Suprapubic skin (tissue), 4 donors: ENCODE measurements at regions not wholly inside any gene's neighbourhood (a gene's known extent, or its start where the extent isn't known, plus 50 kb on each side); places are given as distances from the start of the nearest gene placed in this dataset.
"Not testable (repeated sequence)": the region's sequence is repeated elsewhere in the genome, so short reads cannot be mapped to it uniquely, and the experiment has no call there.

ENCODE experiments used
- DNase-seq, 2 donors: peaks; one replicate each; pipeline ENCODE4 v3.0.0-alpha.2; 2019; ENCODE audit warnings: low spot score in 2 of 2
- H3K27ac ChIP-seq: fragments of 200-600 bp; sonication (generic); one replicate; pipeline ENCODE4 v1.5.1; 2019
- H3K27me3 ChIP-seq: fragments of 200-600 bp; sonication (generic); one replicate; pipeline ENCODE4 v1.5.1; 2019
- H3K36me3 ChIP-seq: fragments of 200-600 bp; sonication (generic); one replicate; pipeline ENCODE4 v1.5.1; 2019
- H3K4me1 ChIP-seq: fragments of 200-600 bp; sonication (generic); one replicate; pipeline ENCODE4 v1.5.1; 2019
- H3K4me3 ChIP-seq: fragments of 200-600 bp; sonication (generic); one replicate; pipeline ENCODE4 v1.5.1; 2019; ENCODE audit warnings: mild to moderate bottlenecking
- H3K9me3 ChIP-seq: fragments of 200-600 bp; sonication (generic); one replicate; pipeline ENCODE4 v1.5.1; 2019
- CTCF ChIP-seq, 2 donors: fragments of 200-600 bp in 1 of 2; fragments of 450-650 bp in 1 of 2; sonication (generic) in 1 of 2; IDR thresholded peaks; one replicate each; pipeline ENCODE4 v1.5.1; 2016 to 2019; ENCODE audit warnings: antibody characterized with exemption in 2 of 2, mild to moderate bottlenecking in 1 of 2, moderate library complexity in 1 of 2
- WGBS: methylation state at CpG from one replicate; pipeline ENCODE4 v1.1.5; 2018; 5-methylcytosine and 5-hydroxymethylcytosine counted together

GRCh38 chr1:146401281-146401825 is 172.5 kb upstream of the NOTCH2NLA start:
- H3K4me1 ChIP-seq, H3K27me3 ChIP-seq, DNase-seq, H3K36me3 ChIP-seq, H3K4me3 ChIP-seq, H3K27ac ChIP-seq, H3K9me3 ChIP-seq: not testable (repeated sequence)
- WGBS: 32% methylated on average over 6 of the region's 7 CpGs
- TF ChIP-seq CTCF (IDR thresholded peaks at IDR 0.05): peak in 1 of 2 donors; percentile 34

GRCh38 chr1:146400173-146401121 is 171.6 kb upstream of the NOTCH2NLA start:
- 79% methylated on average over 8 of the region's 8 CpGs for WGBS
- H3K27me3 ChIP-seq, H3K27ac ChIP-seq, H3K4me3 ChIP-seq, H3K9me3 ChIP-seq, H3K36me3 ChIP-seq, H3K4me1 ChIP-seq, DNase-seq: not testable (repeated sequence)

- H3K36me3 ChIP-seq, H3K9me3 ChIP-seq, H3K27ac ChIP-seq, H3K4me3 ChIP-seq, H3K4me1 ChIP-seq, DNase-seq, H3K27me3 ChIP-seq: not testable (repeated sequence)
- WGBS: 84% methylated on average over 2 of the region's 2 CpGs
Measured at GRCh38 chr1:146399225-146399624, 170.4 kb upstream of the NOTCH2NLA start.

- not testable (repeated sequence) for DNase-seq, H3K4me3 ChIP-seq
Measured at GRCh38 chr1:146396801-146397200, 168.0 kb upstream of the NOTCH2NLA start.

GRCh38 chr1:146396242-146396641 is 167.4 kb upstream of the NOTCH2NLA start:
- not testable (repeated sequence) for H3K36me3 ChIP-seq, H3K27me3 ChIP-seq, H3K27ac ChIP-seq, H3K9me3 ChIP-seq, H3K4me1 ChIP-seq, DNase-seq, H3K4me3 ChIP-seq
- 90% methylated on average over 5 of the region's 6 CpGs for WGBS

More at GRCh38 chr1:146396801-146397200, 168.0 kb upstream of the NOTCH2NLA start:
- H3K4me1 ChIP-seq, H3K27me3 ChIP-seq, H3K27ac ChIP-seq, H3K36me3 ChIP-seq, H3K9me3 ChIP-seq: not testable (repeated sequence)

- WGBS: 68% methylated on average over 6 of the region's 23 CpGs
- DNase-seq, H3K27ac ChIP-seq, H3K27me3 ChIP-seq, H3K4me1 ChIP-seq, H3K9me3 ChIP-seq, H3K4me3 ChIP-seq, H3K36me3 ChIP-seq: not testable (repeated sequence)
Measured at GRCh38 chr1:146393796-146394195, 165.0 kb upstream of the NOTCH2NLA start.

GRCh38 chr1:146393154-146393553 is 164.3 kb upstream of the NOTCH2NLA start:
- WGBS: 63% methylated on average over 19 of the region's 19 CpGs
- not testable (repeated sequence) for H3K27me3 ChIP-seq, H3K36me3 ChIP-seq, H3K27ac ChIP-seq, H3K9me3 ChIP-seq, H3K4me3 ChIP-seq, DNase-seq, H3K4me1 ChIP-seq

GRCh38 chr1:146389178-146389577 is 160.4 kb upstream of the NOTCH2NLA start:
- DNase-seq, H3K4me1 ChIP-seq, H3K4me3 ChIP-seq, H3K27ac ChIP-seq, H3K9me3 ChIP-seq, H3K27me3 ChIP-seq, H3K36me3 ChIP-seq: not testable (repeated sequence)
- no CpG with 5 or more reads among the region's 6 CpGs for WGBS

GRCh38 chr1:146387750-146388469 is 159.1 kb upstream of the NOTCH2NLA start:
- not testable (repeated sequence) for DNase-seq, H3K4me1 ChIP-seq, H3K4me3 ChIP-seq, H3K27me3 ChIP-seq, H3K36me3 ChIP-seq, H3K9me3 ChIP-seq
- peak overlapping the region; percentile 34 for H3K27ac ChIP-seq
- WGBS: 20% methylated on average over 9 of the region's 10 CpGs
